ENCODE measurements at regions not wholly inside any gene's neighbourhood (a gene's known extent, or its start where the extent isn't known, plus 50 kb on each side); places are given as distances from the start of the nearest gene placed in this dataset.

DNA sequence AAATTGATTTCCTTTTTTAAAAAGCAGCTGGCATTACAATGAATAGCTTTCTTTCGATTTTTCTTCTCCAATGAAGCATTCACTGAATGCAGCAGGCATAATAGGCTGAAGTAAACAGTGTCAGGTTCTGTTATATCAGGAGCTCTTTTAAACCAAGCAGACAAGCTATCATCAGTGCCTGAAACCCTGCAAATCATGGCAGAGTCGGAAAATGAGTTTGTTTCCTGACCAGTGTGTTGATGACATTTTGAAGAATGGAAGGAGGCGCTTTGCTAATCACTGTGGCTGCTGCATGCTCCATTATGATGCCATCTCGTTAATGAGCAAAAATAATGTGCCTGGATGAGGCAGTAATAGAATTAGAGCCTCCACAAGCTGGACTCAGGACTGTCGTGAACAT, 284.5 kb downstream of the ZNF608 start:
- no peak for DNase-seq (ENCODE audit: low spot score)

DNA sequence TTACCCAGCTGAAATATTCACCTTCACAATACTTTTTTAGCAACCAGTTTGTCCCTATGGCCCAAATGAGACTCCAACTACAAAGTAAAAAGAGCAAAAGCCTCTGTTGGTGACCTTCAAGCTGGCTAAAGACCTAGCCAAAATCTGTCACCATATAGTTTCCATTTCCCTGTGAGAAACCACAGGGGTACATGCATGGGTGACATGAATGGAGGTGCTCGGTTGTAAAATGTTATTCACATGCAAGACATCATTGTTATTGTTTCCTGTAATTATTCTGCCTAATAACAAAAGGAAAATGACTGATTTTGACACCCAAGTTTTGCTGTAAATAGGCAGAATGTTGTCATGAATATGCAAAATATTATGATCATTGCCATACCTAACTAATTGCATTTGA, 285.3 kb downstream of the ZNF608 start:
- no peak for DNase-seq (ENCODE audit: low spot score)

DNA sequence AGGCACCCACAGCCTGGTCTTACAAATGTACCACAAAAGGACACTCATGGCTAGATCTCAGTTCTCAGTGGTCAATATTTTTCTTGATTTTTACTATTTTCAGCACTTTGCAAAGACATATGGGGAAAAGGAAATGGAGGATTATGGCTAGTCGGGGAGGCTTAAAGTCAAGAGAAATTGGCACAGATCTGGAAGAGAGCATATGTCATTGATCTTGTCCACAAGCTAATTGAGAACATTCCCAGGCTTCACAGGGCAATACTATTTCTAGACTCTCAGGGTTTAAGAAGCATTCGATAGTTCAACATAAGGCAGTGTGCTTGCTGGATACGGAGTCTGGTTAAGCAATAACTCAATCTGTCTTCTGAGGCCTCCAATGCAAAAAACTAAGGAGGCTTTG, 285.8 kb downstream of the ZNF608 start:
- DNase-seq (ENCODE audit: low spot score) = no peak

DNA sequence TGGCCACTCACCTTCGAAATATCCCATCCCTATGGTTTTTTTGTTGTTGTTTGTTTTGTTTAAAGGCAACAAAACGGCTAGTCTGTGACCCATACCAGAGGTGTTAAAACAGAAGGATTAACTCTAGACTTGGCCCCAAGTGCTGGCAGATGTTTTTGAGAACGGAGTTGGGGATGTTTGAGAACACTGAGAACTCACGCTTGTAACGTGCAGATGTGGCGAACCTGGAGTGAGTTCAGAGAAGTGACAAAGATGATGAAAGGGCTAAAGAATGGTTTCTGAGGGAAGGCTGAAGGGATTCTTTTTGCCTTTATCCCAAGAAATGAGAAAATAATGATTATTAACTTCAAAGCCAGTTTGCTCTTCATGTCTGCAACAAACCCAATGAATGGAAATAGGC, 286.5 kb downstream of the ZNF608 start:
- no peak for DNase-seq (ENCODE audit: low spot score)

DNA sequence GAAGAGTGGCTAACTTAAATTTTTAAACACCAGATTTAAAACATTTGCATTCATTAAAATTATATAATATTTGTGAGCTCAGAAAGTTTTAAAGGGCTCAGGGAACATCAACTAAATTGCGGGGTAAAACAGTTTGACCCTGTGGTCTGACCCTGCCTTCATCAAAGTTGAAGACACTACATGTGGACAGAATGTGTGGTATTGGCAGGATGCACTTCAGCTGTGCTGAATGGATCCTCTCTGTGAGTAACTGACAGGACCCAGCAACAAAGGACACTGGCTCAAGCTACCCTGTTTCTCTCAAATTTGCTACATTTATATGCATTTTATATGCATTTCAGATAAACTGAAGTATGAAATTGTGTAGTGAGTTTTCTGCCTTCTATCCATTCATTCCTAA, 288.5 kb downstream of the ZNF608 start:
- no peak for DNase-seq (ENCODE audit: low spot score)

DNA sequence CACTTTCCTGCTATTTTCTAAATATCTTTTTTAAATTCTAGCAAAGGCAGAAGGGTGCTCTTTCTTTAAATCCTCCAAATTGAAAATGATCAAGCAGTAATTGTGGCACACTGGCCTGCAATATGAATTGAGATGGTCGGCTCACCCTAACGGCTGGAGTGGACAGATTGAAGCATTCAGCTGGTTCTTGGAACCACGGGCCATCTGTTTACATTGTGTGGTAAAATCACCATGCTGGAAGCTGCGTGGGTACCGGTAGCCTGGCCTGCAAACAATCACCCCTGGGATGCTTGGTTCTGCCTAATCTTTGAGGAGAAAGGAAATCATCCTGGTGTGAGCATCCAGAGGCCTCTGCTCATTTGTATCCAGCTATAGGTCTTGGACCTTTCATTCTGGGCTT, 289.3 kb downstream of the ZNF608 start:
- DNase-seq (ENCODE audit: low spot score) = no peak

DNA sequence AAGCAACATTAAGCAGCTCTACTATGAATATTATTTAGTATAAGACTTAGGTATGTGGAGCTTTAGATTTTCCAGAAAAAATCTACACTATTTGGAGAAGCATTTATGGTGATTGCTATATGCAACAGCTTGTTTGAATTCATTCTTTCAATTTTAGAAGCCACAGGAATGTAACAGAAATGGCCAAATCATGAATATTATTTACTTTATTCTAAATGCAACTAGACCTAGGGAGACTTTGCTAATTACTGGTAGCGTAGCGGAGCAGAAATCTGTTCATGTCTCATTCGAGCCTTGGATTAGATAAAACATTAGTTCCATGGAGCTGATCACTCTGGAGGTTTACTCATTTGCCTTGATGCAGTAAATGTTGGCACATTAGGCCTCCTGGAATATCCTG, 290.2 kb downstream of the ZNF608 start:
- DNase-seq (ENCODE audit: low spot score) = no peak

DNA sequence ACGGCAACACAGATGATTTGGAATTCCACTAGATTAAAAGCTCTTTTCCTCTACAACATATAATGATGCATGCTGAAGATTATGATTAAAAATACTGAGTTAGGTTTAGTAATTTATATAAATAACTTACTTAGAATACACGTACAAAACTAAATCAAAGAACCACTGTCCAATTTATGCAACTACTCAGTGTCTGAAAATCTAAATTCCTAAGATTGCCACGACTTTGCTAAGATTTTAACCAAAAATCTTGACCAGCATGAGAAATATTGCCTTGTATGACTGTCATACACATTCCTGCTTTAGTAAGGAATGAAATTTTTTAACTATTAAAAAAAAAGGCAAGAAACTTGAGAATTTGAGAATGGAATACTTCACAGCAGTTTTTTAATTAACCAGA, 292.4 kb downstream of the ZNF608 start:
- DNase-seq (ENCODE audit: low spot score) = no peak

DNA sequence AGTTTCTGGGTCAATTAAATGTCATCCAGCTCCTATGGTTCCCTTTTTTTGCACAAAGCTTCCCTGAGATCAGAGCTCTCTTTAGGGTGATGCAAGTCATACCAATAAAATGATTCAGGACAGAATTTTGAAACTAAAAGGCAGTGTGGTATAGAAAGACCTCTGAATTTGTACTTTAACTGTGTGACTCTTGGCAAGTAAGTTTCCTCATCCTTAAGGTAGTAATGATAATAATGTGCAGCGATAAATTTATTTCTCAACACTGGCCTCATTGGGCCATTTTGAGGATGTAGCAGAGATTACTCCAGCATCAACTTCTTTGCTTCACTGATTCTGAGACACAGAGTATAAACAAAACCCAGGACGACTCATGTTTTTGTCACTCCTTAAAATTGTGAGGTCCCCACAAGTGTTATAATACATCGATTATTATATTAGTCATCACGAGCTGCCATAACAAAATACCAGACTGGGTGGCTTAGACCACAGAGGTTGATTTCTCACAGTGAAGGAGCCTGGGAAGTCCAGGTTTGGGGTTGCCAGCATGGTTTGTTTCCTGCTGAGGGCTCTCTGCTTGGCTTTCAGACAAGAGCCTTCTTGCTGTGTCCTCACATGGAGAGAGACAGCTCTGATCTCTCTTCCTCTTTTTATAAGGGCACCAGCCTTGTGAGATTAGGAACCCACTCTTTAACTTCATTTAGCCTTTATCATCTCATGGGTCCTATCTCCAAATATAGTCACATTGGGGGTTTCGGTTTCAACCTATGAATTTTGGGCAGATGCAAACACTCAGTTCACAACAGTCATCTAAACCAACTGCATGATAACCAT, 293.0 kb downstream of the ZNF608 start:
- peak; percentile 41 for DNase-seq (ENCODE audit: low spot score)

DNA sequence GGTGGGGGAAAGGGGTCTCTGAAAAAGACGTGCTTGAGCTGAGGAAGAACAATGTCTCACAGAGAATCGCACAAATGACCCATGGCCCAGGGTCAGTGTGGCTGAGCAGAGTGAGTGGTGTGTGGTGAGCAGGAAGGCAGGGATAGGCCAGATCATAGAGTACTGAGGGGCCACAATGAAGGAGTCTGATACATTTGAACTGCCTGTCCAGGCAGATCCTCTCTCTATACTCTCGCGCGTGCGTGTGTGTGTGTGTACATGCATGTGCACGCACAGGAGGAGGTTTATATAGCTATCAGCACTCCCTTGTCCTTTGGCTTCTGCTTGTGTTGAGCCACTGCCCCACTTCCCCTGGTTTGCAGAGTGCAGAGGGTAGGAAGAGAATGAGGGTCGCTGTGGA, 294.0 kb downstream of the ZNF608 start:
- DNase-seq (ENCODE audit: low spot score) = no peak

DNA sequence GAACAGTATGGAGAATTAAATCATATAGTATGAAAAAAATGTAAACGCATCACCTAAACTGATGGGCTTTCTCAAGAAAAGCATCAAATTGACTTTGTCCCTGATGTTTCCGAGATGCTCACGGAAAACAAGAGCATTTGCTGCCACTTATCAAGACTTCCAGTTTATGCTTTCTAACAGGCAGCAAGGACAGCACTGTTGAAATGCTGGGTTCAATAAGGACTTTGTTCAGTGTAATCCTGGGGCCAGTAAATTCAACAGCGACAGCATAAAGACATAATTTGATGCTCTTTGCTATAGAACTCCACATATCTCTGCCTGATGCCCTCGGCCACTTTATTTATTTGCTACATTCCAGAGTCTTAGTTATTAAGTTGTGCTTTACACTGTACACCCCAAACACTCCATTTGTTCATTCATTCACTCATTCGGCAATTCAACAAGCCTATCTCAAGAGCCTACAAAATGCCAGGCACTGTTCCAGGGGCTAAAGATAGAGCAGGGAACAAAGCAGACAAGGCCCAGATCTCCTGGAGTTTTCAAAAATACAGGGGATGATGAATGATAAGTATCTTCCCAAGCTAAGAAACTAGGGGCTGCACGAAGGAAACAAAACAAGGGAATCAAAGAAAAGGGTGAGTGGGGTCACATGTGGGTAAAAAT, 294.6 kb downstream of the ZNF608 start:
- no peak for DNase-seq (ENCODE audit: low spot score)

DNA sequence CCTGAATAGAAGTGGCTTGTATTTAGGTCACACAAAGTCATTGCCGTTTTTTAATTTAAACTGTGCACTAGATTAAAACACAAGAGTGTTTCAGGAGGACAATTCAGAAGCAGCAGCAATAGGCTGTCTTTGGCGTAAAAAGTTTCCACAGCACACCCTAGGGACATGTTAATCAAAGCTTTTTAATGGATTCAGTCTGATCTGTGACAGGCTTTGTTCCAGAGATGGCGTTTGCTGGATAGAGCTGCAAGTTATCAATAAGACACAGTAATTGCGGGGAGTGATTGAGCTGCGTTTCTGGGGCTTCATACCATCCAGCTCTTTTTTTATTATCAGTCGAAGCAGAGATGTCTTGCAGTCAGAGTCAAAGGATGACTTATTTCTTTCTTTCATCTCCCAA, 300.3 kb downstream of the ZNF608 start:
- DNase-seq (ENCODE audit: low spot score) = no peak

DNA sequence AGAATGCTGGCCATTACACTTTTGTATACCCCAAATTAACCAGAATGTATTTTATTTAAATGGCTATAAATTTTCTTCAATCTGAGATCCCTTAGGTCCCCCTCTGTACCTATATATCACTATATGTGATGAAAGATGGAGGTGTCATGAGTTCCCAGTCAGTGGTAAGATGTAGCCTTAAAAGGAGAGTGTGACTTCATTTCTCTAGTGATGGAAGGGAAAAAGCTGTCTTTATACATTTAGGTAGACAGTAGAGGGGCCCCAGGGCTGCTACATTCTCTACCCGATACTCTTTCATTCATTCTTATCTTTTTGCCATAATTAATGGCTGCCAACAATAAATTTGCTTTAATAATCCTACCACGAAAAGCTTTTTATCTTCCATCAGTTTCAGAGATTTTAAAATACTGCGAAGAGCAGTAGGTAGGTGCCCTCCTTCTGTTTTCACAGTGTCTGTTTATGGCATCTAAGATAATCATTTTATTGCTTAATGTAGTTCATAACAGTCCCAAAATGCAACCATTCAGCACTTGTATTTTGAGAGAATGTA, 301.3 kb downstream of the ZNF608 start:
- no peak for DNase-seq (ENCODE audit: low spot score)

DNA sequence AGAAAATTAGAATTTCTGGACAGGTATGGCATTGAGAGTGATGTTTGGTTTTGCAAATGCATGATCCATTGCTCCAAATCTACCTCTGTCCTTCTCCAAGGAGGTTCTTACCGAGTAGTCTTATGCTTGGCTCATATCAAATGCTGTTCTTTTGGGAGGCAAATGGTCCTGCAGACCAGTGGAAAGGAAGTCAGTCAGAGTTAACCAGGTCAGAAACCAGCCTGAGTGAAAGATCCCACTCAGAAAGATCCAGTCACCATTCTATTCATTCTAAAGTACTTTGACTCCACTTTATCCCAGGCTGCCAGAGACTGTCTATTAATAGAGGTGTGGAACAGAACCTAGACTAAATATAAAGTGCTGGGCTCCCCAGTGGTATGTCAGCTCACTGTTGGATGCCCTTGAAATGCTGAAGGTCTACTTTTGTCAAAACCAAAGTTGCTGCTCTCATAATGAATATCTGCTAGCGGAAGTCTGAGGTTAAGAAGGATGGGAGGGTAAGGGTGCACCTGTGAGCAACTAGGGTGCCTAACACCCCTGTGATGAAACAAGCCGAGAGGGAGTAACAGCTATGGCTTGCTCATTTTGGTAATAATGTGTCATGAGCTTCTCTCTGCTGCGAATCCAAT, 302.2 kb downstream of the ZNF608 start:
- DNase-seq (ENCODE audit: low spot score) = no peak

DNA sequence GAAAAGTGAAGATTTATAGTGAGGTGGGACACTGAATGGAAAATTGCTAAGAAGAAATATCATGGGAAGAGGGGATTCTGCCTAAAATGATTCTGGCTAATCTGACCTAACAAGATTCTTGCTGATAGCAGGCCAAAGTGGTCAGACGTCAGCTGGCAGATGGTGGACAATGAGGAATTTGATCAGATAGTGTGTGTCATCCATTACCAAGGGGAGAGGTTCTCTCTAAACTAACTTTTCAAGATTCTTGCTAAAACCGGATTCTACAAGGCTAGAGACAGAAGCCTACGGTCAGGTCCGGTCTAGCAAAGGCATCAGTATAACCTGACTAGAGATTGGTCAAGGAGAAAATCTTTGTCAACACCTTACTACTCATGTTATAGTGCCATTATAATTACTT, 306.0 kb downstream of the ZNF608 start:
- no peak for DNase-seq (ENCODE audit: low spot score)

DNA sequence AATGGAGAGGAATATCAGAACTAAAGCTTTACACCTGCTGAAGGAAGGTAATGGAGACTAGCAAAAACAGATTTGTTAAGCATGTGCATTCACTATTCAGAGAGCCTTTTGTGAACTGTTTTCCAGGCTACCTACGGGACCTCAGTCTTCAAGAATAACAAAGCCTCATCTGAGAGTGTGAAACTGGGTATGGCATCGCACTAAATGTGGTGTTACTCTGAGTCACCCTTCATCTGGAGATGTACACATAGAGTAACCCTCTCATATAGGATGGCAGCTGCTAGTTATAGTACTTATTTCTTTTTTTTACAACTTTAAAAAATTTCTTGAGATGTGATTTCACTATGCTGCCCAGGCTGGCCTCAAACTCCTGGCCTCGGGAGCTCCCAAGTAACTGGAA, 306.8 kb downstream of the ZNF608 start:
- no peak for DNase-seq (ENCODE audit: low spot score)

DNA sequence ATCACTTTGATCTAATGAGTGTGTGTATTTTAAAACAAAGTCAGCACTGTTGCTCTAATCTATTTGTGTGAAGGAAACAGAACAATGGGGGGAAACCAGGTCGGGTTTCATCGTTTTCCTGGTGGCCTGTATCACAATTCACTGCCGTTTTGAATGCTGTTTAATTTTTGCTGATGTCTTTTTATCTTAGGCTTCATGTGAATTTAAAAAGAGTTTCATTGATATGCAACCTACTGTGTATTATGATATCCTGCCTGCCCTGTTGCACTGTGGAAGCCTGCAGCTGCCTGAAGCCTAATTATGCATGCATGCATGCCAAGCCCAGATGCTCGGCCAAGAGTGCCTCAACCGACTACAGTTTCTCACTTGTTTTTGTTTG, 307.5 kb downstream of the ZNF608 start:
- no peak for DNase-seq (ENCODE audit: low spot score)

DNA sequence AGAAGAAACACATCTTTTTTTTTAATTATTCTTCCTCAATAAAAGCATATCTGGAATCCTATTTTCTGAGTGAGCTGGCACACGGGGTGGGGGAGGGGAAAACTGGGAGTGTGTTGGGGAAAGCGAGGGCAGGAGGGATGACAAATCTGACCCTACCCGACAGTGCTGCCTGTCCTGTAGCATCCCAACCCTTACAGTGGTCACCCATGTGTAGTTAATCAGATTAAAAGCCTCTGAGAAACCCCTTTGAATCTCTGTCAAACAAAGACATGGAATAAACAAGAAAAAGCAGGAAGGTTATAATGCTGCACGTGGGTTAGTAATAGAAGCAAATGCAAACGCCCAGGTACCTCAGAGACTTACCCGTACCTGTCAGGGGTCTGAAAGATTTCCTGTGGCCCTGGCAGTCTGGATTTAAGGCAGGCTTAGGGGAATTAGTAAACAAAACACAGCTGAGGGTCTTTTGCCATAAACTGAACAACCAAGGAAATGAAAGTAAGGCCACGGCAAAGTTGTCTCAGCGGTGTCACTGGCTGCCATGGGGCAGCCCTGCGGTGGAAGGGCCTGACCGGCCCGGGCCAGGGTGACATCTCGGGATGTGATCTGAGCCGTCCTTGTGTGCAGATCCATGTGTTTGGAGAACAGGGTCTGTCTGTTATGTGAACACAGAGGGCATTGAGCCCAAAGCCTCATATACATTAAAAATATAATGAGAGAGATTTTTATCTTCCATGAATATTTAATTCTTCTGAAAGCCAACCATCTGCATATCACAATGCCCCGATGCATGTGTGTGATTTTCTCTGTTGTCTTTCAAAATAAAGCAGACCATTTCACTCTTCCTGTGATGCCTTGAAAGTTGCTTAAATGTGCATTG, 308.2 kb downstream of the ZNF608 start:
- no peak for DNase-seq (ENCODE audit: low spot score)

DNA sequence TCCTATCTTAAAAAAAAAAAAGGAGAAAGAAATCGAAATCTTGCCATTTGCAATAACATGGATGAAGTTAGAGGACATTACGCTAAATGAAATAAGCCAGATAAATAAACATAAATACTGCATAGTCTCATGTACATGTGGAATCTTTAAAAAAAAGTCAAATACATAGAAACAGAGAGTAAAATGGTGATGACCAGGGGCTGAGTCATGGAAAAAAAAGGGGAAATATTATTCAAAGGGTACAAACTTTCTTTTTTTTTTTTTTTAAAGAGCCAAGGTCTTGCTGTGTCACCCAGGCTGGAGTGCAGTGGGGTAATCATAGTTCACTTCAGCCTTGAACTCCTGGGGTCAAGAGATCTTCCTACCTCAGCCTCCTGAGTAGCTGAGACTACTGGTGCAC, 310.1 kb downstream of the ZNF608 start:
- DNase-seq (ENCODE audit: low spot score) = peak; percentile 13

DNA sequence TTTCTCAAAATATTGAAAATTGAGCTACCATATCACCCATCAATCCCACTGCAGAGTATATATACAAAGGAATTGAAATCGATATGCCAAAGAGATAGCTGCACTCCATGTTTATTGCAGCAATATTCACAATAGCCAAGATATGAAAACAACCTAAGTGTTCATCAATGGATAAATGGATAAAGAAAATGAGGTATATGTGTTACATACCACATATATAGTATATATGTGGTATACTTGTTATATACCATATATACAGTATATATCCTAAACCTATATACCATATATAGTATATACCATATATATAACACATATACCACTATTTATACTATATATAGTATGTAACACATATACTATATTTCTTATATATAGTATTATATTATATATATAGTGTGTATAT, 313.3 kb downstream of the ZNF608 start:
- no peak for DNase-seq (ENCODE audit: low spot score)

DNA sequence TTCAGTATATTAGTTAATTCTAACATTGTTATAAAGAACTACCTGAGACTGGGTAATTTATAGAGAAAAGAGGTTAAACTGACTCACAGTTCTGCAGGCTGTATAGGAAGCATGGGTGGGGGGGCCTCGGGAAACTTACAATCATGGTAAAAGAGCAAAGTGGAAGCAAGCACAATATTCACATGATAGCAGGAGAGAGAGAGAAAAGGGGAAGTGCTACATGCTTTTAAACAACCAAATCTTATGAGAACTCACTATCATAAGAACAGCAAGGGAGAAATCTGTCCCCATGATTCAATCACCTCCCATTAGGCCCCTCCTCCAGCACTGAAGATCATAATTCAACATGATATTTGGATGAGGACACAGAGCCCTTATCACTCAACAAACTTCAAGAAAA, 324.9 kb downstream of the ZNF608 start:
- DNase-seq (ENCODE audit: low spot score) = no peak

DNA sequence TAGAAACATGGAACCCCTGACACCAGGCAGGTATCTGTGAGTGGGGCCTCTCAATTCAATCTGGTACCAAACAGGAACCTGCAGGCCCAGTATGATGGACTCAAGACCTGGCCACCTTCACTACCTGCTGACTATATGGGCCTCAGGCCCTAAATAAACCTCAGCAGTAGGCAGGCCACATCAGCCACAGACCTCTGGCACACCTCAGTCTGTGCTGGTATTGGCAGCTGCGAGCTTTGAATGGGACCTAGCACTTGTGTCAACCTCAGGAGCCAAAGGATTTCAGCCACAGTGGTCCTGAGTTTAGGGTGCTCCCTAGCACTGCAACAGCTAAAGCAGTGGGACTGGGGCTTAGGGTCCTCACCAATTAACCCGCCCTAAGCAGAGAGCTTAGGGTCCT, 325.5 kb downstream of the ZNF608 start:
- no peak for DNase-seq (ENCODE audit: low spot score)

All from AG08396 (cell line).